Endothelial cell (in vitro differentiated cells): ENCODE measurements at regions not wholly inside any gene's neighbourhood (a gene's known extent, or its start where the extent isn't known, plus 50 kb on each side); places are given as distances from the start of the nearest gene placed in this dataset.
"Not testable (repeated sequence)": the region's sequence is repeated elsewhere in the genome, so short reads cannot be mapped to it uniquely, and the experiment has no call there.

Source experiments
- DNase-seq: peaks from one replicate; pipeline ENCODE4 v3.0.0; 2021; ENCODE audit warnings: low spot score
- H3K27ac Mint-ChIP-seq: one replicate; pipeline ENCODE4 v1.8.0; 2021; ENCODE audit warnings: mixed read lengths, inconsistent platforms; ENCODE audit not compliant: unreplicated experiment
- H3K27me3 Mint-ChIP-seq: one replicate; pipeline ENCODE4 v1.8.0; 2021; ENCODE audit warnings: mild to moderate bottlenecking, moderate library complexity, mixed read lengths, inconsistent platforms; ENCODE audit not compliant: unreplicated experiment
- H3K36me3 Mint-ChIP-seq: one replicate; pipeline ENCODE4 v1.8.0; 2021; ENCODE audit warnings: mild to moderate bottlenecking, low read depth, mixed read lengths, inconsistent platforms; ENCODE audit not compliant: unreplicated experiment
- H3K4me1 Mint-ChIP-seq: one replicate; pipeline ENCODE4 v1.8.0; 2021; ENCODE audit warnings: mild to moderate bottlenecking, mixed read lengths, inconsistent platforms; ENCODE audit not compliant: unreplicated experiment
- H3K4me3 Mint-ChIP-seq: one replicate; pipeline ENCODE4 v1.8.0; 2021; ENCODE audit warnings: mild to moderate bottlenecking, mixed read lengths, inconsistent platforms; ENCODE audit not compliant: unreplicated experiment
- H3K9me3 Mint-ChIP-seq: one replicate; pipeline ENCODE4 v1.8.0; 2021; ENCODE audit warnings: mixed read lengths, inconsistent platforms; ENCODE audit not compliant: unreplicated experiment
- CTCF ChIP-seq: fragments of 200-600 bp; sonication (generic); IDR thresholded peaks from one replicate; pipeline ENCODE4 v1.5.0; 2021; ENCODE audit warnings: antibody characterized with exemption; ENCODE audit not compliant: unreplicated experiment

- TF ChIP-seq CTCF = no peak
- Mint-ChIP-seq H3K4me3 (no peak overlapping the region), H3K4me1 (peaks cover 4% of the 10 kb centered on the region), H3K27me3 (peaks cover 3% of the 10 kb centered on the region), H3K36me3 (no peaks in the 10 kb centered on the region), H3K27ac (no peak overlapping the region), H3K9me3 (no peaks in the 10 kb centered on the region)
- no peak for DNase-seq
Observed at GRCh38 chr6:866316-866715, 173.4 kb upstream of the EXOC2 start.

GRCh38 chr6:865846-866245 lies 172.9 kb upstream of the EXOC2 start:
- DNase-seq = no peak
- no peak overlapping the region for H3K27ac Mint-ChIP-seq
- peaks cover 4% of the 10 kb centered on the region for H3K4me1 Mint-ChIP-seq
- peaks cover 4% of the 10 kb centered on the region for H3K27me3 Mint-ChIP-seq
- no peak for TF ChIP-seq CTCF
- H3K36me3 Mint-ChIP-seq = no peaks in the 10 kb centered on the region
- no peak overlapping the region for H3K4me3 Mint-ChIP-seq
- H3K9me3 Mint-ChIP-seq = no peaks in the 10 kb centered on the region

- no peaks in the 10 kb centered on the region for H3K36me3 Mint-ChIP-seq
- H3K9me3 Mint-ChIP-seq = no peaks in the 10 kb centered on the region
- H3K27ac Mint-ChIP-seq = no peak overlapping the region
- peaks cover 5% of the 10 kb centered on the region for H3K27me3 Mint-ChIP-seq
- H3K4me1 Mint-ChIP-seq = peaks cover 4% of the 10 kb centered on the region
- no peak for DNase-seq
- no peak for TF ChIP-seq CTCF
- no peak overlapping the region for H3K4me3 Mint-ChIP-seq
Observed at GRCh38 chr6:863831-864230, 170.9 kb upstream of the EXOC2 start.

- not testable (repeated sequence) for H3K4me3 Mint-ChIP-seq, H3K27ac Mint-ChIP-seq, H3K27me3 Mint-ChIP-seq, H3K9me3 Mint-ChIP-seq, DNase-seq, H3K36me3 Mint-ChIP-seq, H3K4me1 Mint-ChIP-seq
Observed at GRCh38 chr6:863127-863526, 170.2 kb upstream of the EXOC2 start.

GRCh38 chr6:859936-860335 lies 167.0 kb upstream of the EXOC2 start:
- no peak for TF ChIP-seq CTCF

More at GRCh38 chr6:859936-860335, 167.0 kb upstream of the EXOC2 start:
- no peaks in the 10 kb centered on the region for H3K36me3 Mint-ChIP-seq
- H3K9me3 Mint-ChIP-seq = no peaks in the 10 kb centered on the region
- DNase-seq = no peak
- H3K27ac Mint-ChIP-seq = no peak overlapping the region
- peaks cover 4% of the 10 kb centered on the region for H3K4me1 Mint-ChIP-seq
- H3K27me3 Mint-ChIP-seq = peaks cover 2% of the 10 kb centered on the region
- H3K4me3 Mint-ChIP-seq = no peak overlapping the region
